ENCODE measurements at regions not wholly inside any gene's neighbourhood (a gene's known extent, or its start where the extent isn't known, plus 50 kb on each side); places are given as distances from the start of the nearest gene placed in this dataset.

GRCh38 chr15:92272106-92272505 is 121.6 kb upstream of the ST8SIA2 start:
- TF ChIP-seq CTCF (IDR thresholded peaks at IDR 0.05) (no peak), POLR2A (IDR thresholded peaks at IDR 0.05) (no peak)

Measured in testis (tissue), 2 donors.